SKM-1 treated with dmso at 0.1 percent for 144 hours (cell line): ENCODE measurements at regions not wholly inside any gene's neighbourhood (a gene's known extent, or its start where the extent isn't known, plus 50 kb on each side); places are given as distances from the start of the nearest gene placed in this dataset.

ENCODE experiments used
- DNase-seq: peaks from one replicate; lab custom pipeline; 2025; ENCODE audit not compliant: unreplicated experiment; lab: John Stamatoyannopoulos, UW

GRCh38 chr5:74136276-74136825, 504.2 kb downstream of the ENC1 start:
- no peak for DNase-seq

DNA sequence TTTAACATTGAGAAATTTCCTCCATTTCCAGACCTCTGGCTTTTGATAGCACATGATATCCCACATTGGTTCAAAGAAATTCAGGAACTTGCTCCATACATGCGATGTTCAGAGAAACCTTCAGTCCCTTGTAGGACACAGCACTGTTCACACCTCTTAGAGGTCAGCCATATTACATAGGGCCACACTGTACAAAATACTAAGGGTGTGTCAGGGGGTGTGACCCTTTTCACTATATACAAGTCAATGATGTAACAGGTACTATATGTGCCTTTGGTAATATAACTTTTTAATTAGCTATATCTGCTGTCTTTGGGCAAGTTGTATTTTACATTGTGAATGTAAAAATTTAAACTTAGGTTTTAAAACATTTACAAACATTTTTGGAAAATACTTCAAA, 505.5 kb downstream of the ENC1 start:
- DNase-seq, result no peak

GRCh38 chr5:74132485-74132884, 506.5 kb downstream of the ARHGEF28 start:
- DNase-seq, result no peak

DNA sequence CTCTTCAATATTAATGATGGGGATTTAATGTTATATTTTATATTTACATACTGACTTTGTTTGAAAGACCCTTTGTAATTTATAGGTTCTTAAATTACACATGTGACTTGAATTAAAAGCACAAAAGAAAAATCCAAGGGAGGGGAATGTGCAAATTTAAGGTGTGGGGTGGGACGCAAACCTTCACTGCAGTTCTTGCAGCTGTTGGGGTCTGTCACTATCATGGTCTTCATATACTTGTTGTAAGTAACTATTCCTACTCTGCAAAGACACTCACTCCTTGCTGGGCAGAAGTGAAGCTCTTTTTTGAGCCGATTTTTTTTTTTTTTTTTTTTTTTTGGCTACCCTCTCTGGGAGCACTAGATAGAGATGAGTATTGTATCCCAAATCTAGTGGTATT, 505.3 kb downstream of the ARHGEF28 start:
- no peak for DNase-seq

DNA sequence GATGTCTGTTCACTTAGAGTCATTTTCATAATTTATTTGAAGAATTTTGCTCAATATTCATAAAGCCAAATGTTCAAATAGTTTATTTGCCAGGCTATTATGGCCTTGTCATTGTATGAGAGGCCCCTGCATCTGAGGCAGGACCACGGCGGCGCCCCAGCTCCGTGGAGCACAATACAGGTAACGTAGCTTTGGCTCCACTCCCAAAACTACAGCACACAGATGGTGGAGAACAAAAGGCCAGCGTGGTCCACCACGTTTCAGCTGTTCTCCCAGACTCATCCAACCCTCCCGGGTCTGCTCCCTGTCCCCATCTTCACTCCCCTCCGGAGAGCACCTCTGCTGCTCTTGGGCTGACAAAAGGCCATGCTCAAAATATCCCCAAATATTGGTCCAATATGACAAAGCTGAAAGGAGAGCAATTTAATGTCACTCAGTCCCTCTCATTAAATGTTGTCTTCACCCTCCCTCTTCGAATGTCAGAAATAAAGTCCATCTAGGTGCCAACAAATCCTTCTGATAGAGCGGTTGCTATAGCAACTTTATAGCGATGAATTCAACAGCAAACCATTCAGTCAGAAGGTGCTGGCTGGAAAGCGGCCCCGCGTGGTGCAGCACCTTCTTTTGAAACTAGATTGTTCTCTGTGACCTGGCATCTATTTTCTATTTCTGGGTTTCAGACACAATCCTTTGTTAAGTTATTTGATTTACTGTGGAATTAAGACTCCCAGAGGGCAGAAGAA, 504.3 kb downstream of the ARHGEF28 start:
- no peak for DNase-seq

GRCh38 chr5:74127381-74128320, 501.7 kb downstream of the ARHGEF28 start:
- no peak for DNase-seq

DNA sequence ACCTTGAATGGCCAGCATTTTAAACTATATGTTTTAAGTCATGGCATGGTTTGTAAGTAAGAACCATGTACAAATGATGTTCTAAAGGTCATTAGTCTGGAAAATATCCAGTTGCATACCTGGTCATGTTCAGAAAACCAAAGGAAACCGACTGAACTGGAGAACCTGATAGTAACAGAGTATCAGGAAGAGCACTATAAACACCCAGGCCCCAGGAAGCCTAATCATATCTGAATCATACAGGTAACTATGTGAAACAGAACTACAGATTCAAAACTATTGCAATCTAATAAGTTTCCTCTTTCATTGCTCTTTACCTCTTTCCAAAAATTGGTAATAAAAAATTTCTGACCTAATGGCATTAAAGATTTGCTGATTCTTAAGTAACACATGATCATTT, 500.3 kb downstream of the ARHGEF28 start:
- DNase-seq, result no peak

GRCh38 chr5:74124826-74125225, 498.8 kb downstream of the ARHGEF28 start:
- no peak for DNase-seq

DNA sequence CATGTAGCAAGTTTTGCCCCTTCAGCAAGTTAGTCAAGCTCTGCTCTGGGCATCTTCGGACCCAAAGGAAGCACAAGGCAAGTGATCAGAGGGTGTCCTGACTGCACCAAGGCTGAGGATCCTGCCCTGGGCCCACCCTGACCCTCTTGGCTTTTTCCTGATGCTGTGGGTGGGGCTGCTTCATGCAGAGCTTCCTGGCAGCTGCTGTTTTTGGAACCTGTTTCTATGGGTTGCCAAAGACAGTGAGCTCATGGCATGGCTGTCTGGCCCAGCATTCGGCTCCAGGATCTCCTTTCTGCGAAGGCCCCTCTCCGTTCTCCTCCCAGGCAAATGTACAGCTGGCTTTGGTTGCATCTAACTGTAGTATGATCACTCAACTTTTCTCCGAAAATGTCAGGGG, 497.9 kb downstream of the ARHGEF28 start:
- no peak for DNase-seq

DNA sequence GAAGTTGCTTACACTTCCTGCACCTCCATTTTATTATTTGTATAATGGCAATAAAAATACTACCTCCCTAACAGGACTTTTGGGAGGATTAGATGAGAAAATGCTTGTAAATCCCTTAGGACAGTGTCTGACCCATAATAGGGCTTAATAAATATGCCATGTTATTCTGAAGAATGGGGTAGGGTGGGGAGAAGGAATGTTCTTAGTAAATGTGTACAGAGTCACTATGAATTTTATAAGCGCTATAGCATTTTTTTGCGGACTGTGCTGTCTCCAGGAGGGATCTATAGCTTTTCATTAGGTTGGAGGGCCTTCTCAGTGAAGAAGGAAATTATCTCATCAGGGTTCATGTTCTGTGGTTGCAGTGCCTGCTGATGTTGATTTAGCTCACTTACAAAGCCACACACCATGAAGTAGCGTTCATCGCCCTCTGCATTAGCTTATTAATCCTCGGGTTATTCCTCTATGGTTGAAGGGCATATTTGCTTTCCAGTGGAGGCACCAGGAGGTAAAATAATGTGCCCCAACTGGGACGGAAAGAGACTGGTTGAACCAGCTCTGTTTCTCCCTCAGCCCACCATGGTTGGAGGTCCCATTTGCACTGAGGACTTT, 497.1 kb downstream of the ARHGEF28 start:
- no peak for DNase-seq

- DNase-seq, result no peak
These were observed 496.2 kb downstream of the ARHGEF28 start for GRCh38 chr5:74122175-74122574.

DNA sequence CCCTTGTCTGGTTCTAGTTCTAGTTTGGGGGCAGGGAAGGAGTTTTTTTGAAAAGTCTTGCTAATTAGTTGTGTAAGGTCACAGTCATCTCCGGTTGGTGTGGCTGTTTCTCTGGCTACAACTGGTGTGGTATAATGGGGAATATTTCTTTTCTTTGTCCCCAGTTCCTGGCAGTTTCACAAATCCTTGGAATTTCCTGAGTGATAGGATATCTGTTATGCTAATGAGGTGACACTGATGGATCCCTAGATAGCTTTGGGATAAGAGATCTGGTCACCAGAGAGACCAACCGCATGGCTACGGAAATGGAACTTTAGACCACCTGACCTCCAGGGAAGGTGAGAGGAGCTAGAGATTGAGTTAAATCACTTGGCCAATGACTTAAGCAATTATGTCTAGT, 494.6 kb downstream of the ARHGEF28 start:
- DNase-seq, result no peak

- DNase-seq, result no peak
These were observed 492.1 kb downstream of the ARHGEF28 start for GRCh38 chr5:74118071-74118470.

- DNase-seq, result no peak
These were observed 491.0 kb downstream of the ARHGEF28 start for GRCh38 chr5:74116984-74117383.

DNA sequence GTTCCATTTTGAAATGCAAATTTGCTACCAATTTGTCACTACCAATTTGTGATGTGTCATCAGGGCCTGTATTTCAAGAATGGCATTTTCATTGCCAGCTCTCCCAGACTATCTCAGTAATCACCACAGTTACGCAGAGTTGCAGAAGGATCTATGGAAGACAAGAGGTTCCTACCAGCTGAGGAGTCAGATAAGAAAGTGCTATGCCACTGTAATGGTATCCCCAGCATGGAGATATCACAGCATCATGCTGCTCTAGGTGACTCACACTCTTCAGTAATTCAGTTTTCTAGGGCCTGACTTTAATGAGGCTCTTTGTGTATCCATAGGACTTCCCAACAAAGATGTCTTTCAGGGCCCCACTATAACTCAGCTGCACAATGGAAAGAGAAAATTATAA, 490.3 kb downstream of the ARHGEF28 start:
- DNase-seq, result no peak

DNA sequence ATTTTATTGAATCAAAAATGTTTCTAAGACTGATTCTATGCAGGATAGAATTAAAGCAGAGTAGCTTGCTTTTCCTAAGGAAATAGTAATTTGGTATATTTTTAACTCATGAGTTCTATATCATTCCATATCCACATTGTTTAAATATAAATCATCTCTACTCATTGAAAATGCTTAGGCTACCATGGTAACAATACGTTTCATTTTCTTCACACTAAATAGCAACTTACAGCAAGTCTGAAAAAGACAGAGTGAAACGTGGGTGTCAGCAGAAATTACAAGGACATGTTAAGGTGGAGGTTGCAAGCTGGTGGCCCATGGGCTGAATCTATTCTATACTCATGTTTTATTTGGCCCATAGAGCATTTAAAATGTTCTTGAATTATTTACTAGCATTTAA, 487.9 kb downstream of the ARHGEF28 start:
- DNase-seq, result no peak

DNA sequence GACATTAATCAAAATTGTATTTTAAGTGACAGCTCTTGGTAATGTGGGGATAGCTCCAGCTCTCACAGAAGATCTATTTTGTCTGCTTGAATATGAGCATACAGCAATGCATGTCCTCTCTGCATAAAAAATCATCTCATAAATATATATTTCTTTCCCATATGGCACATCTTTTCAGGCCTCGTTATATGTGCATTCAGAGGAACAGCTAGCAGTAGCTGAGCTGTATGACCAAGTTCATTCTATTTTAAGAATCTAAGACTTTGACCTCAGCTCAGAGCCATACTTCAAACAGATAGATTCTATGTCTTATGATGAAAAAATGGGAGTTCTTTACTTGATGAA, 487.2 kb downstream of the ARHGEF28 start:
- no peak for DNase-seq

GRCh38 chr5:74112372-74113195, 486.6 kb downstream of the ARHGEF28 start:
- DNase-seq, result no peak

DNA sequence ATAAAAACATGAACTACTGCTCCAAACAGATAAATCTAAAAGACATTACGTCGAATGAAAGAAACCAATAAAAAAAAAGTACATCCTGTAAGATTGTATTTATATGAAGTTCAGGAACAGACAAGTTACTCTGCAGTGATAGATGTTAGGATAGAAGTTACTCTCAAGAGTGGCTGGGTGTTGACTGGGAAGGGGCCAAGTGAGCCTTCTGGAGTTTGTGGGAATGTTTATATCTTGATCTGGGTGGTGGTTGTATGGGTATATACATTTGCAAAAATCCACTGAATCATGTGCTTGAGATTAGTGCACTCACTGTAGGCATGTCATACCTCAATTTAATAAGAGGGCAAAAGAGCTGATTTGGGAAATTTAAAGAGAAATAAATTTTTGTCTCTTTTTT, 485.8 kb downstream of the ARHGEF28 start:
- no peak for DNase-seq

DNA sequence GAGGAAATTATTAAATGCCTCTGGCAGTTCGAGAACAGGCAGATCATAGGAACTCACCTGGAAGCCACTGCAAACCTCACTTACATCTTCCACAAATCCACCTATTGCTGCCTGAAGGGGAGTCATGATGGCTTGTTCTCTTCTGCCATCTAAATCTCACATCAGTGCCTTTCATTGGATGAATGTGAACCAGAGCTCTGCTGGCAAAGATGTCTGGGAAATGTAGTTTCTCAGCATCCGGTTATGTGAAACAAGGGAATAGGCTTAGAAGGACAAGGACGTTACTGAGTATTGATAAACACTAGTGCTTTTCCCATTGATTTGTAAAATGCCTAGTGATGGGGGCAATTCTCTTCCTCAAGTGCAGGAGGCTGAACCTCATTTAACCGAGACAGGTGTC, 483.3 kb downstream of the ARHGEF28 start:
- no peak for DNase-seq

DNA sequence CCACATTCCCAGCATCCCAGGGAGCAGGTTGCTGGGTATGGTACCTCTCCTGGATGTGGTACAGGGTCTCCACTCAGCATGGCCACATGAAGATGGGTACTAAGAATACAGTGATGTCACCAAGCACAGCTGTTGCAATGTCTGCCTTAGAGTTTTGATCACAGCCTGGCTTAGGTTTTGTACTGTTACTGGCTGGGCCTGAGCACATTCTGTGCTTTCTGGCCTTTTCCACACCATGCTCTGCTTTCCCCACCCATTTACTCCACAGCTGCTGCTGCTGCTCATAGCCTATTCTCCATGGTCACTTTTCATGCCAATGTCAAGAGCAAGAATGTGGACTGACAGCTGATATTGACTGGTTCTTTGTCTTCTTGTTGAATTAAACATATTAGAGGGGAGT, 481.9 kb downstream of the ARHGEF28 start:
- no peak for DNase-seq
